Cardiac muscle cell (in vitro differentiated cells and primary cell): ENCODE measurements at regions not wholly inside any gene's neighbourhood (a gene's known extent, or its start where the extent isn't known, plus 50 kb on each side); places are given as distances from the start of the nearest gene placed in this dataset.

ENCODE experiments used
- DNase-seq, 2 donors: peaks; one replicate each; pipeline versions ENCODE4 v3.0.0 to v3.0.0-alpha.2; 2010 to 2017; ENCODE audit warnings: low read depth in 1 of 2, low spot score in 1 of 2
- H3K27ac ChIP-seq: fragments of 200-600 bp; sonication (generic); 2 replicates; pipeline ENCODE4 v1.5.1; 2016
- H3K27me3 ChIP-seq: fragments of 200-600 bp; sonication (generic); 2 replicates; pipeline ENCODE4 v1.6.0; 2016; ENCODE audit warnings: control low read depth
- H3K36me3 ChIP-seq: fragments of 200-600 bp; sonication (generic); 2 replicates; pipeline ENCODE4 v1.5.1; 2016; ENCODE audit warnings: control low read depth
- H3K4me1 ChIP-seq: fragments of 200-600 bp; sonication (generic); 2 replicates; pipeline ENCODE4 v1.8.1; 2017; ENCODE audit warnings: low read depth, mild to moderate bottlenecking, mixed run types
- H3K4me3 ChIP-seq: fragments of 200-600 bp; sonication (generic); 2 replicates; pipeline ENCODE4 v1.5.1; 2016; ENCODE audit warnings: mild to moderate bottlenecking
- H3K9me3 ChIP-seq: fragments of 200-600 bp; sonication (generic); 2 replicates; pipeline ENCODE4 v1.5.1; 2017; ENCODE audit warnings: low read depth, mild to moderate bottlenecking, control low read depth
- TF ChIP-seq, protein P1 (sequence below): IDR thresholded peaks from 2 replicates; pipeline ENCODE4 v1.5.1; 2012; ENCODE audit warnings: low read depth, mild to moderate bottlenecking, low read length

DNA sequence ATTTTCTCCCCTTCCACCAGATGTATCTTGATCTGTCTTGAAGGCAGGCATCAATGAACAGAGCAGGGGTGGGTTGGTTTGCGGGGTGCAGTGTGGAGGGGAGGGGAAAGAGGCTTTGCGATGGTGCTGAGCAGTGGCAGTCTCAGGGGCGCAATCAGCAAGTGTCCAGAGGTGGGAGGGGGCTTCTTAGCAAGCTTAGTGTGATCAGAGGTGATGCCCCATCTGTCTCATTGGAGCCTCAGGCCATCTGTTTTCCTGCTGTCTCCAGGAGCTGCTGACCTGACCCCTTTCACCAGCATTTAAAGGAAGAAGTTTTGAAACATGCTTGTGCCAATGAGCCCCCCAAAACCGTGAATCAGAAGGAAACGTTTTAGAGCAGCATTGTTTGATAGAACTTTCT is 187.7 kb upstream of the LHX5 start:
- Histone ChIP-seq H3K9me3 (no peaks in the 10 kb centered on the region), H3K4me1 (no peaks in the 10 kb centered on the region), H3K27ac (no peak overlapping the region), H3K36me3 (no peaks in the 10 kb centered on the region), H3K4me3 (no peak overlapping the region), H3K27me3 (no peaks in the 10 kb centered on the region)
- no peak for DNase-seq
- TF ChIP-seq, protein P1, sequence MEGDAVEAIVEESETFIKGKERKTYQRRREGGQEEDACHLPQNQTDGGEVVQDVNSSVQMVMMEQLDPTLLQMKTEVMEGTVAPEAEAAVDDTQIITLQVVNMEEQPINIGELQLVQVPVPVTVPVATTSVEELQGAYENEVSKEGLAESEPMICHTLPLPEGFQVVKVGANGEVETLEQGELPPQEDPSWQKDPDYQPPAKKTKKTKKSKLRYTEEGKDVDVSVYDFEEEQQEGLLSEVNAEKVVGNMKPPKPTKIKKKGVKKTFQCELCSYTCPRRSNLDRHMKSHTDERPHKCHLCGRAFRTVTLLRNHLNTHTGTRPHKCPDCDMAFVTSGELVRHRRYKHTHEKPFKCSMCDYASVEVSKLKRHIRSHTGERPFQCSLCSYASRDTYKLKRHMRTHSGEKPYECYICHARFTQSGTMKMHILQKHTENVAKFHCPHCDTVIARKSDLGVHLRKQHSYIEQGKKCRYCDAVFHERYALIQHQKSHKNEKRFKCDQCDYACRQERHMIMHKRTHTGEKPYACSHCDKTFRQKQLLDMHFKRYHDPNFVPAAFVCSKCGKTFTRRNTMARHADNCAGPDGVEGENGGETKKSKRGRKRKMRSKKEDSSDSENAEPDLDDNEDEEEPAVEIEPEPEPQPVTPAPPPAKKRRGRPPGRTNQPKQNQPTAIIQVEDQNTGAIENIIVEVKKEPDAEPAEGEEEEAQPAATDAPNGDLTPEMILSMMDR, result no peak

DNA sequence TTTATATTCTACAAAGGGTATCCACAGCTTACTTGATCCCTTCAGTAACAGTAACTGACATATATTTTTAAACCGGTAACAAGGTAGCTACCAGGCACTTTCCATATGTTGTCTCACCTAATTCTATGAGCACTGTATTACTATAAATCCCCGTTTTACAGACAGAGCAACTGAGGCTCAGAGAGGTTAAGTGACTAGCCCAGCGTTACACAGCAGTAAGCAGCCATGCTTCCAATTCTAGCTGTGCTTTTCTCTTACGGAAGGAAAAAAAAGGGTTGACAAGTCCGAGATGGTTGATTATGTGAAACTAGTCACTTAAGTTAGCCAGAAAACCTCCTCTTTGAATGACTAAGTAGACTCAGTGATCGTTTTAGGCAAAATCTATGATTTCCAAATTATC is 187.3 kb upstream of the LHX5 start:
- no peak overlapping the region for H3K27ac ChIP-seq
- no peaks in the 10 kb centered on the region for H3K4me1 ChIP-seq
- DNase-seq, result no peak
- H3K36me3 ChIP-seq, result no peaks in the 10 kb centered on the region
- TF ChIP-seq, protein P1, result no peak
- H3K4me3 ChIP-seq, result no peak overlapping the region
- no peaks in the 10 kb centered on the region for H3K9me3 ChIP-seq
- no peaks in the 10 kb centered on the region for H3K27me3 ChIP-seq

DNA sequence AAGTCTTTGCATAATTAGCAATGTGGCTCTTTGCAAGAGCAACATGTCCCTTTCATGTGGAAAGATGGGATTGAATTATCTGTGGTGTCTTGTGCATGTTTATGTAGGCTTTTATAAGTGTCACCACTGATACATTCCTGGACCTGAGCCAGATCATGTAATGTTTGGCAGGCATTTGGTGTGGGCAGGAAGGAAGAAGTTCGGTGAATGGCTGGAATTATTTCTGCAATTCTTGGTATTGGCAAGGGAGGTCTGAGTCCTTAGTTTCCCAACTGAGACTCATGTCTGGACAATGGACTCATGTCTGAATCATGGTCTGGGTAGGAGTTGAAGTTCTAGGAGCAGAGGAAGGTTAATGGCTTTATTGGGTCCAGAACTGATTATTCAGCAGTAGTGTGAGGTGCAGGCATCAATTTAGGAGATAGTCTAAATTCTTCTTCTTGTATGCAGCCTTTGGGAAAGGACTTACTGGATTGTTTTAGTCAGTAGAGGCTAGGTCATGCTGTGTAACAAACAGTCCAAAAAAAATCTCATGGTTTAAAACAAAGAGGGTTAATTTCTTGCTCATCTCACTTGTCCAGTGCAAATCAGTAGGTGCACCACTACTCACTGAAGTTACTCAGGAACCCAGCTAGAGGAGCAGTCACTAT is 186.5 kb upstream of the LHX5 start:
- Histone ChIP-seq H3K27me3 (no peaks in the 10 kb centered on the region), H3K4me3 (no peak overlapping the region), H3K36me3 (no peaks in the 10 kb centered on the region), H3K4me1 (no peaks in the 10 kb centered on the region), H3K27ac (no peak overlapping the region), H3K9me3 (no peaks in the 10 kb centered on the region)
- TF ChIP-seq, protein P1, result no peak
- peak in 1 of 2 donors; percentile 11 for DNase-seq

DNA sequence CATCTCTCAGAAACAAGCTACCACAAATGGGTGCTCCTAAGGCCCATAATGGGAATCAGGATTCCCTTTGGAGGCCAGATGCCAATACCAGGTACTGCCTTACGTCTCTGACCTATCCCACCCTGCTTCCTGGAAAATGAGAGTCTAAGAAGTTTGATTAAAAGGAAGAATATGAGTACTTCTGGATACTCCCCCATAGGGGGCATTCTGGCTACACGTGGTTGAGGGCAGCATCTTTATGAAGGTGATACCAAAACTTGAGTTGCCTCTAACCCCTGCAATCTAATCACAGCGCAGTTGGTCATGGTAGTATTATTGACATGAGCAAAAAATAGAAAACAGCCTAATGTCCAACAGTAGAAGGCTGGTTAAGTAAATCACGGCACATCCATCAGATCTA is 184.2 kb upstream of the LHX5 start:
- H3K36me3 ChIP-seq, result no peaks in the 10 kb centered on the region
- H3K27ac ChIP-seq, result no peak overlapping the region
- H3K27me3 ChIP-seq, result no peaks in the 10 kb centered on the region
- no peaks in the 10 kb centered on the region for H3K4me1 ChIP-seq
- H3K4me3 ChIP-seq, result no peak overlapping the region
- H3K9me3 ChIP-seq, result no peaks in the 10 kb centered on the region
- no peak for DNase-seq
- TF ChIP-seq, protein P1, result no peak

DNA sequence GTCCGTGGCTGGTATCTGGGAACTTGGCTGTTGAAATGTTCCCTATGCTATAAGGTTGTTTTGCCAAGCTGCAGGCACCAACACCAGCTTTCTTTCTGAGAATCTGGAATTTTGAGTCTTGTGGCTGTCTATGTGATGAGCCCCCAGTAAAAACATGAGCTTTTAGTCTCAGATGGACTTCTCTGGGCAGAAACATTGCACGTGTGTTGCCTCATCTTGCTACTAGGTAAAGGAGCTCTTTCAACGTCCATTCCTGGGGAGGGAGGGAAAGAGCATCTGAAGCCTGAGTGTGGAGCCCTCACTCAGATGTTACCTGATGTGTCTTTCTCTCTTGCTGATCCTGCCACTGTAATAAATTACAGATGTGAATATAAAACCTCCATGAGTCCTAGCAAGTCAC is 183.8 kb upstream of the LHX5 start:
- no peaks in the 10 kb centered on the region for H3K4me1 ChIP-seq

More for the DNA sequence above, 183.8 kb upstream of the LHX5 start:
- Histone ChIP-seq H3K9me3 (no peaks in the 10 kb centered on the region), H3K36me3 (no peaks in the 10 kb centered on the region), H3K27ac (no peak overlapping the region), H3K27me3 (no peaks in the 10 kb centered on the region), H3K4me3 (no peak overlapping the region)
- DNase-seq, result no peak
- TF ChIP-seq, protein P1, result no peak
